ENCODE measurements at regions not wholly inside any gene's neighbourhood (a gene's known extent, or its start where the extent isn't known, plus 50 kb on each side); places are given as distances from the start of the nearest gene placed in this dataset.

DNA sequence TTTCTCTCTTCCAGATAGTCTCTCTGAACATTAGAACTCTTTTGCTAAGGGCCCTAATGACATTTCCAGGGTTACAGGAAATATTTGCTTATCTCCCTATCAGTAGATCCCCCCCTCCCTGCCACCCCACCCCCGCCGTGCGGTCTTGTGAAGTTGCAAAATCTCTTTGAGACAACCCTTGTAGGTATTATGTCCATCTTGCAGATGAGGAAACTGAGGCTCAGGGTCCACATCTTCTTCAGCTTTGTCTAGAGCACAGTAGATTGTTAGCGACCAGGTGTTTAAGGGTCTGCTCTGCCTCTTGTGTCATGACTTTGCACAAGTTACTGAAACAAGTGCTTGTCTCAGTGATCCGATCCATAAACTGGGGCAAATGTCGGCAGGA is 65.8 kb upstream of the GATA6 start:
- Histone ChIP-seq H3K9me3 (no peaks in the 10 kb centered on the region), H3K4me1 (no peaks in the 10 kb centered on the region), H3K4me3 (no peak overlapping the region), H3K27me3 (no peaks in the 10 kb centered on the region), H3K36me3 (no peaks in the 10 kb centered on the region), H3K27ac (no peak overlapping the region)
- DNase-seq (ENCODE audit: low spot score in 2 of 2) = no peak
- 87% methylated on average over 6 of the region's 6 CpGs for WGBS
- TF ChIP-seq, protein P1, sequence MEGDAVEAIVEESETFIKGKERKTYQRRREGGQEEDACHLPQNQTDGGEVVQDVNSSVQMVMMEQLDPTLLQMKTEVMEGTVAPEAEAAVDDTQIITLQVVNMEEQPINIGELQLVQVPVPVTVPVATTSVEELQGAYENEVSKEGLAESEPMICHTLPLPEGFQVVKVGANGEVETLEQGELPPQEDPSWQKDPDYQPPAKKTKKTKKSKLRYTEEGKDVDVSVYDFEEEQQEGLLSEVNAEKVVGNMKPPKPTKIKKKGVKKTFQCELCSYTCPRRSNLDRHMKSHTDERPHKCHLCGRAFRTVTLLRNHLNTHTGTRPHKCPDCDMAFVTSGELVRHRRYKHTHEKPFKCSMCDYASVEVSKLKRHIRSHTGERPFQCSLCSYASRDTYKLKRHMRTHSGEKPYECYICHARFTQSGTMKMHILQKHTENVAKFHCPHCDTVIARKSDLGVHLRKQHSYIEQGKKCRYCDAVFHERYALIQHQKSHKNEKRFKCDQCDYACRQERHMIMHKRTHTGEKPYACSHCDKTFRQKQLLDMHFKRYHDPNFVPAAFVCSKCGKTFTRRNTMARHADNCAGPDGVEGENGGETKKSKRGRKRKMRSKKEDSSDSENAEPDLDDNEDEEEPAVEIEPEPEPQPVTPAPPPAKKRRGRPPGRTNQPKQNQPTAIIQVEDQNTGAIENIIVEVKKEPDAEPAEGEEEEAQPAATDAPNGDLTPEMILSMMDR (IDR thresholded peaks at IDR 0.05) = no peak
- no peak for TF ChIP-seq POLR2A (IDR thresholded peaks at IDR 0.05)
- TF ChIP-seq EP300 (IDR thresholded peaks at IDR 0.05) = no peak
- TF ChIP-seq POLR2AphosphoS5 (IDR thresholded peaks at IDR 0.05) = no peak

DNA sequence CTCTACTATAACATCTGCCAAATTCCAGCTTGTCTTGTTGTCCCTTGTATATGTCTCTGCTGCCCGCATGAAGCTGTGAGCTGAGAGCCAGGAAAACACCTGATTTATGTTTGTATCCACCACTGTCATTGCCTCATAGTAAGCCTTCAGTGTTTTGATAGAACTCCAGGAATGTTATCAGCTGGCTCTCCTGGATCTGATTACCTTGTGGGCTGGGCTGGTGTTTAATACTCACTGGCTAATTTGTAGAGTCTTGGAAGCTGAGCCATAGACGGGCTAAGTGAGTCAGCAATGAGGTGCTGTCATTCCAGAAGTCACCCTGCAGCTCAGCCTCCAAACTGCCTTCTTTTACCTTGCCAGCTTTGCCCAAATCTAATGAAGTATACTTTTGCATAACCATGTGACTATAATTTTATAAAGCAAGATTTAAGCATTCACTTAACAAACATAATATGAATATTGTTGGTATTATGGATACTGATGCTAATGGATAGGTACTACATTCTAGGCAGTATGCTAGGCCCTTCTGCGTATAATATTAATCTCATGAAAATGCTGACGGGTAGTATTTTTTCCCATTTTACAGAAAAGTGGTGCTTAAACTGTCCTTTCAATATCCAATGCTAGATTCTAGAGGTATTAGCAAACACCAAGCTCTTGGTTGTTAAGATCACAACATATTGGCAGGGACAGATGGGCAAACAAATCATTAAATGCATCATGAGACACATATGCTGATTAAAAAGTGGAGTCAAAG is 62.7 kb upstream of the GATA6 start:
- Histone ChIP-seq H3K4me3 (no peak overlapping the region), H3K36me3 (no peaks in the 10 kb centered on the region), H3K4me1 (no peaks in the 10 kb centered on the region), H3K27ac (no peak overlapping the region), H3K27me3 (peaks cover 5% of the 10 kb centered on the region), H3K9me3 (no peaks in the 10 kb centered on the region)
- no peak for TF ChIP-seq POLR2AphosphoS5 (IDR thresholded peaks at IDR 0.05)
- TF ChIP-seq EP300 (IDR thresholded peaks at IDR 0.05) = no peak
- TF ChIP-seq, protein P1 (IDR thresholded peaks at IDR 0.05) = no peak
- no peak for TF ChIP-seq POLR2A (IDR thresholded peaks at IDR 0.05)
- DNase-seq (ENCODE audit: low spot score in 2 of 2) = no peak
- 70% methylated on average over 4 of the region's 4 CpGs for WGBS

DNA sequence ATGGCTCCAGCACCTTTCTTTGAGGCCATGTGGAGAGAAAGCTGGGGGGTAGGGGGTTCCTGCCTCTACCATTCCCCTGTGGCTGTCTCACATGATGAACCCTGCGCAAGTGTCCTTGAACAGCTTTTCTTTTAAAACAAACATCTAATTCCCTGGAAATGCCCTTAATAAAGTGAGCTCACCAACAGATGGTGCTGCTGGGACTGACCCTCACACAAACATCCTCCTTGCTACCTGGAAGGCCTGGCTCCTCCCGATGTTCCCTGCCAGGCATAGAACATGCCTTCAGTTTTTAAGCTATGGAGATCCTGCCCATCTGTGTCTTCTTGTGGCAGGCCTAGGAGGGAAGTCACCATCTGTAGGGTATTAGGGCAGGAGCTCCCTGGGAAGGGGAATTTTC is 60.7 kb upstream of the GATA6 start:
- Histone ChIP-seq H3K36me3 (no peaks in the 10 kb centered on the region), H3K4me1 (no peaks in the 10 kb centered on the region), H3K4me3 (no peak overlapping the region), H3K27me3 (peaks cover 5% of the 10 kb centered on the region), H3K27ac (no peak overlapping the region), H3K9me3 (no peaks in the 10 kb centered on the region)
- 71% methylated on average over 2 of the region's 2 CpGs for WGBS
- no peak for DNase-seq (ENCODE audit: low spot score in 2 of 2)
- TF ChIP-seq, protein P1 (IDR thresholded peaks at IDR 0.05) = no peak
- no peak for TF ChIP-seq POLR2A (IDR thresholded peaks at IDR 0.05)
- no peak for TF ChIP-seq POLR2AphosphoS5 (IDR thresholded peaks at IDR 0.05)
- TF ChIP-seq EP300 (IDR thresholded peaks at IDR 0.05) = no peak

DNA sequence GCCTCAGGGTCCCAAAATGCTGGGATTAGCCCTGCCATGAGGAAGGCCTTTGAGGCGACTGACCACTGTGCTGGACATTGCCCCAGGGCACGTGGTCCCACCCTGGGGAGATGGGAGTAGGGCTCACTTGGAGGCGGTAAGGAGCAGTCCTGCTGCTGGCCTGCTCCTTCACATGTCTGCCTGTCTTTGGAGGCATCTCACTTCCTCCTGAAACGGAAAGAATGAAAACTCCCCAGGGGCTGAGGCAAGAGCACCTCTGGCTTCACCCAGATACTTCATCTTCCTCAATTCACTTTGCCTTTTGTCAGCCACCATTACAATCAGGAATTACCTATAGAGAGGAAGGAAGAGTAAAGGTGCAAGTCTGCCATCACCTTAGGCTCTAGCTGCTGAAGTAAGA is 59.9 kb upstream of the GATA6 start:
- Histone ChIP-seq H3K27me3 (peaks cover 5% of the 10 kb centered on the region), H3K27ac (no peak overlapping the region), H3K4me3 (no peak overlapping the region), H3K36me3 (no peaks in the 10 kb centered on the region), H3K4me1 (no peaks in the 10 kb centered on the region), H3K9me3 (no peaks in the 10 kb centered on the region)
- WGBS = 90% methylated on average over 3 of the region's 4 CpGs
- DNase-seq (ENCODE audit: low spot score in 2 of 2) = no peak
- TF ChIP-seq POLR2AphosphoS5 (IDR thresholded peaks at IDR 0.05) = no peak
- no peak for TF ChIP-seq EP300 (IDR thresholded peaks at IDR 0.05)
- TF ChIP-seq, protein P1 (IDR thresholded peaks at IDR 0.05) = no peak
- no peak for TF ChIP-seq POLR2A (IDR thresholded peaks at IDR 0.05)

DNA sequence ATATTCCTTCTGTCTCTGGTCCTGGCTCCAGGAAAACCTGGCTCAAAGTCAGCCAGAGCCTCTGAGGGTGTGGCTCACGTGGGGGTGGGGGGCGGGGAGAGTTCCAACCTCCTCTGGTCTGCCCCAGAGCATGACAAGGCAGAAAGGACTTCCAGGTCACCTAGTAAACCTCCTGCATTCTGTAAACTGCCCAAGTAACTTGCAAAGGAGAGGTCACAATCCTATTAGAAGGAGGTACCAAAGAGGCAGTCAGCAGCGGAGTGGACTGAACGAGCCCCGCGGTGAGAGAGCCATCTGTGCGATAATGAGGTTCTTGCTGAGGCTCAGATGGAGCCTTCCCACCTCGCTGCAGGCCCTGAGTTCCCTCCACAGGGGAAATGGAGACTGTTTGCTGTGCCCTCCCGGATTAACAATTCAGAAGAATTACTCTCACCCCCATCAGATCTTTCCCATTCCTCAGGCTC is 58.9 kb upstream of the GATA6 start:
- Histone ChIP-seq H3K4me3 (no peak overlapping the region), H3K9me3 (no peaks in the 10 kb centered on the region), H3K27me3 (peaks cover 5% of the 10 kb centered on the region), H3K4me1 (no peaks in the 10 kb centered on the region), H3K27ac (no peak overlapping the region), H3K36me3 (no peaks in the 10 kb centered on the region)
- TF ChIP-seq POLR2AphosphoS5 (IDR thresholded peaks at IDR 0.05) (no peak), POLR2A (IDR thresholded peaks at IDR 0.05) (no peak), EP300 (IDR thresholded peaks at IDR 0.05) (no peak)
- TF ChIP-seq, protein P1 (IDR thresholded peaks at IDR 0.05) = no peak
- DNase-seq (ENCODE audit: low spot score in 2 of 2) = no peak
- WGBS = 55% methylated on average over 9 of the region's 9 CpGs
